HCT116 (cell line): ENCODE measurements at regions not wholly inside any gene's neighbourhood (a gene's known extent, or its start where the extent isn't known, plus 50 kb on each side); places are given as distances from the start of the nearest gene placed in this dataset.

Experiments
- ATAC-seq: fragments of 200-7000 bp; cut with Tn5 transposase; 2 replicates; pipeline ENCODE4 v1.9.1; 2020; ENCODE audit warnings: mild to moderate bottlenecking, moderate library complexity
- BruUV-seq: library from RNA; stranded (reverse); fragments of 400-500 nt; replicated peaks from 2 replicates; lab custom pipeline; 2021; lab: Mats Ljungman, UMichigan
- CTCF ChIA-PET: fragments of 300-600 bp; sonication (Branson Sonifier 250); formaldehyde crosslinking; loops from one replicate; lab custom pipeline; 2021; ENCODE audit warnings: antibody characterized with exemption; lab: Charles Lee
- POLR2A ChIA-PET: fragments of 300-600, 350-600 bp; sonication (Branson Sonifier 250); formaldehyde crosslinking; loops from one replicate; lab custom pipeline; 2021; ENCODE audit warnings: antibody characterized with exemption; lab: Charles Lee
- RAD21 ChIA-PET, 2 experiments: fragments of 300-600 bp; sonication (Branson Sonifier 250); formaldehyde crosslinking; loops; one replicate each; lab custom pipeline; 2023; ENCODE audit warnings: low total read pairs in 2 of 2; ENCODE audit not compliant: uncharacterized antibody in 2 of 2, unreplicated experiment in 2 of 2, low non-redundant PET in 1 of 2; lab: Charles Lee
- DNase-seq: peaks from one replicate; pipeline ENCODE4 v3.0.0-alpha.2; 2010; ENCODE audit warnings: low read depth, low spot score
- H2AFZ ChIP-seq: fragments of 200-600 bp; shearing (Covaris generic), sonication (generic); 2 replicates; pipeline ENCODE4 v1.6.1; 2017; ENCODE audit warnings: low read depth, mixed run types, mixed read lengths, antibody characterized with exemption, low read length; ENCODE audit not compliant: poor library complexity, severe bottlenecking
- H3K27ac ChIP-seq: 2 replicates; pipeline ENCODE4 v1.5.1; 2012; ENCODE audit warnings: low read depth, low read length
- H3K27me3 ChIP-seq: fragments of 200-600 bp; sonication (generic); 2 replicates; pipeline ENCODE4 v1.6.1; 2016; ENCODE audit warnings: mixed run types, low read length, mixed read lengths; ENCODE audit not compliant: insufficient read depth
- H3K36me3 ChIP-seq, 2 experiments: fragments of 200-500 bp in 1 of 2; fragments of 200-600 bp in 1 of 2; sonication (Bioruptor generic) in 1 of 2; sonication (generic) in 1 of 2; 2 replicates each; pipeline versions ENCODE4 v1.5.1 to v1.6.1; 2014 to 2016; ENCODE audit warnings: low read length in 2 of 2, inconsistent platforms in 1 of 2, mixed read lengths in 1 of 2, mixed run types in 1 of 2; ENCODE audit not compliant: insufficient read depth in 2 of 2, control insufficient read depth in 1 of 2
- H3K4me1 ChIP-seq, 2 experiments: fragments of 200-600 bp in 1 of 2; sonication (generic) in 1 of 2; 2 replicates each; pipeline versions ENCODE4 v1.5.1 to v1.6.1; 2012 to 2017; ENCODE audit warnings: low read length in 2 of 2, inconsistent platforms in 1 of 2, mild to moderate bottlenecking in 1 of 2, mixed read lengths in 1 of 2, mixed run types in 1 of 2, moderate library complexity in 1 of 2; ENCODE audit not compliant: insufficient read depth in 2 of 2, control insufficient read depth in 1 of 2
- H3K4me2 ChIP-seq: fragments of 200-600 bp; sonication (generic); 2 replicates; pipeline ENCODE4 v1.6.1; 2017; ENCODE audit warnings: mixed run types, low read length, mixed read lengths
- H3K4me3 ChIP-seq, 2 experiments: fragments of 200-600 bp in 1 of 2; sonication (generic) in 1 of 2; replicated peaks in 1 of 2; 2 replicates each; pipeline ENCODE4 v1.5.1; 2011 to 2016; ENCODE audit warnings: low read length in 2 of 2, control low read depth in 1 of 2, low read depth in 1 of 2, mild to moderate bottlenecking in 1 of 2, mixed read lengths in 1 of 2, mixed run types in 1 of 2
- H3K79me2 ChIP-seq: fragments of 200-600 bp; sonication (generic); 2 replicates; pipeline ENCODE4 v1.6.1; 2017; ENCODE audit warnings: mild to moderate bottlenecking, mixed run types, low read length, moderate library complexity, mixed read lengths; ENCODE audit not compliant: insufficient read depth
- H3K9ac ChIP-seq: fragments of 200-600 bp; sonication (generic); 2 replicates; pipeline ENCODE4 v1.6.1; 2016; ENCODE audit warnings: low read length, mixed read lengths
- H3K9me2 ChIP-seq: fragments of 200-600 bp; sonication (generic), shearing (Covaris generic); 2 replicates; pipeline ENCODE4 v1.6.1; 2017; ENCODE audit warnings: mixed run types, mild to moderate bottlenecking, moderate library complexity; ENCODE audit not compliant: insufficient read depth
- H3K9me3 ChIP-seq, 2 experiments: fragments of 200-500 bp in 1 of 2; fragments of 200-600 bp in 1 of 2; sonication (Bioruptor generic) in 1 of 2; sonication (generic) in 1 of 2; 2 replicates each; pipeline ENCODE4 v1.6.1; 2014 to 2017; ENCODE audit warnings: low read length in 2 of 2, mixed read lengths in 2 of 2, inconsistent platforms in 1 of 2, low read depth in 1 of 2, mild to moderate bottlenecking in 1 of 2, mixed run types in 1 of 2, moderate library complexity in 1 of 2; ENCODE audit not compliant: control insufficient read depth in 1 of 2, insufficient read depth in 1 of 2
- H4K20me1 ChIP-seq: fragments of 200-600 bp; sonication (generic), shearing (Covaris generic); 2 replicates; pipeline ENCODE4 v1.6.1; 2017; ENCODE audit warnings: mixed run types, mild to moderate bottlenecking, moderate library complexity; ENCODE audit not compliant: insufficient read depth
- CBX3 ChIP-seq: IDR thresholded peaks from 2 replicates; pipeline ENCODE4 v1.6.1; 2012; ENCODE audit warnings: low read depth
- CEBPB ChIP-seq: IDR thresholded peaks from 2 replicates; pipeline ENCODE4 v1.6.1; 2012; ENCODE audit warnings: low read depth
- ELF1 ChIP-seq: IDR thresholded peaks from 2 replicates; pipeline ENCODE4 v1.6.1; 2012; ENCODE audit warnings: low read depth, borderline replicate concordance
- FOSL1 ChIP-seq: IDR thresholded peaks from 2 replicates; pipeline ENCODE4 v1.6.1; 2012; ENCODE audit warnings: low read depth
- JUND ChIP-seq: IDR thresholded peaks from 2 replicates; pipeline ENCODE4 v1.6.1; 2012
- POLR2A ChIP-seq: IDR thresholded peaks from 2 replicates; pipeline ENCODE4 v1.7.0; 2011; ENCODE audit warnings: borderline replicate concordance; ENCODE audit not compliant: insufficient read depth, insufficient read length; ENCODE audit errors: extremely low read depth
- RAD21 ChIP-seq: IDR thresholded peaks from 2 replicates; pipeline ENCODE4 v1.6.1; 2012; ENCODE audit warnings: low read depth, mild to moderate bottlenecking
- SP1 ChIP-seq: IDR thresholded peaks from 2 replicates; pipeline ENCODE4 v1.6.1; 2012; ENCODE audit warnings: low read depth
- TCF7L2 ChIP-seq: IDR thresholded peaks from 2 replicates; pipeline ENCODE4 v1.7.0; 2011; ENCODE audit warnings: borderline replicate concordance, inconsistent platforms; ENCODE audit not compliant: insufficient read depth, insufficient read length; ENCODE audit errors: extremely low read depth
- YY1 ChIP-seq: IDR thresholded peaks from 2 replicates; pipeline ENCODE4 v1.6.1; 2011; ENCODE audit warnings: low read length, low read depth, moderate library complexity, mild to moderate bottlenecking; ENCODE audit not compliant: insufficient replicate concordance; ENCODE audit errors: extremely low read depth
- ZNF274 ChIP-seq: fragments of 200-500 bp; sonication (Bioruptor generic); IDR thresholded peaks from 2 replicates; pipeline ENCODE4 v1.6.1; 2014; ENCODE audit warnings: mild to moderate bottlenecking, low read depth, low read length, inconsistent platforms
- intact Hi-C: fragments of 100-400 bp; cut with micrococcal nuclease; formaldehyde crosslinking; loops from 2 replicates; pipeline ENCODE4 v1.10.0; 2022
- TF ChIP-seq, protein P1 (sequence below): IDR thresholded peaks from 2 replicates; pipeline ENCODE4 v1.6.1; 2012
- TF ChIP-seq, protein P2 (sequence below): IDR thresholded peaks from 2 replicates; pipeline ENCODE4 v1.6.1; 2012
- TF ChIP-seq, protein P3 (sequence below): IDR thresholded peaks from 2 replicates; pipeline ENCODE4 v1.6.1; 2012; ENCODE audit warnings: low read depth

DNA sequence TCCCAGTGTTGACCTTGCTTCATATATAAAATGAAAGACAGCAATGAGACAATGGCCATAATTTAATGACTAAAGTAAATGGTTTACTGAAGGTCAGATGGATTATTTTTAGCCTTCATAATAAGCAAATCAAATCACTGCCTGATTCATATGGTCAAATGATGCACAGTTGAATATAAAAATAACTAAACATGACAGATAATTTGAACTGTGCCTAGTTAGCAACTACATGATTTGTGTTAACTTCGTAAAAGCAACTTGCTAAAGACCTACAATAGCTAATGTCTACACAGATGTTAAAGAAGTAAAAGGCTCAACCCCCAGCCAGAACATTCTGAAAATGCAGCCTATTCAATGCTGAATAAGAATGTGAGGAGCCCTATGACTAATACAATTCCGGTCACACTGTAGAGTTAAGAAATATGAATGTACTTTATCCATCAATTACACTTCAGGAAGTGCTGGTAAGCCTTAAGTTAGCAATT lies 590.8 kb upstream of the CDH2 start:
- no peak for DNase-seq
- ATAC-seq, result no peak
- no peaks in the 10 kb centered on the region for H3K79me2 ChIP-seq
- TF ChIP-seq SP1, result no peak
- TF ChIP-seq, protein P1, sequence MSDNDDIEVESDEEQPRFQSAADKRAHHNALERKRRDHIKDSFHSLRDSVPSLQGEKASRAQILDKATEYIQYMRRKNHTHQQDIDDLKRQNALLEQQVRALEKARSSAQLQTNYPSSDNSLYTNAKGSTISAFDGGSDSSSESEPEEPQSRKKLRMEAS, result no peak
- no peak for TF ChIP-seq FOSL1
- no peak for TF ChIP-seq ZNF274
- no peak for TF ChIP-seq JUND
- TF ChIP-seq POLR2A, result no peak
- no peak for TF ChIP-seq CBX3
- TF ChIP-seq CEBPB, result no peak
- TF ChIP-seq, protein P2, sequence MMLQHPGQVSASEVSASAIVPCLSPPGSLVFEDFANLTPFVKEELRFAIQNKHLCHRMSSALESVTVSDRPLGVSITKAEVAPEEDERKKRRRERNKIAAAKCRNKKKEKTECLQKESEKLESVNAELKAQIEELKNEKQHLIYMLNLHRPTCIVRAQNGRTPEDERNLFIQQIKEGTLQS, result no peak
- no peak for TF ChIP-seq ELF1
- TF ChIP-seq YY1, result no peak
- no peak for TF ChIP-seq TCF7L2
- TF ChIP-seq, protein P3, sequence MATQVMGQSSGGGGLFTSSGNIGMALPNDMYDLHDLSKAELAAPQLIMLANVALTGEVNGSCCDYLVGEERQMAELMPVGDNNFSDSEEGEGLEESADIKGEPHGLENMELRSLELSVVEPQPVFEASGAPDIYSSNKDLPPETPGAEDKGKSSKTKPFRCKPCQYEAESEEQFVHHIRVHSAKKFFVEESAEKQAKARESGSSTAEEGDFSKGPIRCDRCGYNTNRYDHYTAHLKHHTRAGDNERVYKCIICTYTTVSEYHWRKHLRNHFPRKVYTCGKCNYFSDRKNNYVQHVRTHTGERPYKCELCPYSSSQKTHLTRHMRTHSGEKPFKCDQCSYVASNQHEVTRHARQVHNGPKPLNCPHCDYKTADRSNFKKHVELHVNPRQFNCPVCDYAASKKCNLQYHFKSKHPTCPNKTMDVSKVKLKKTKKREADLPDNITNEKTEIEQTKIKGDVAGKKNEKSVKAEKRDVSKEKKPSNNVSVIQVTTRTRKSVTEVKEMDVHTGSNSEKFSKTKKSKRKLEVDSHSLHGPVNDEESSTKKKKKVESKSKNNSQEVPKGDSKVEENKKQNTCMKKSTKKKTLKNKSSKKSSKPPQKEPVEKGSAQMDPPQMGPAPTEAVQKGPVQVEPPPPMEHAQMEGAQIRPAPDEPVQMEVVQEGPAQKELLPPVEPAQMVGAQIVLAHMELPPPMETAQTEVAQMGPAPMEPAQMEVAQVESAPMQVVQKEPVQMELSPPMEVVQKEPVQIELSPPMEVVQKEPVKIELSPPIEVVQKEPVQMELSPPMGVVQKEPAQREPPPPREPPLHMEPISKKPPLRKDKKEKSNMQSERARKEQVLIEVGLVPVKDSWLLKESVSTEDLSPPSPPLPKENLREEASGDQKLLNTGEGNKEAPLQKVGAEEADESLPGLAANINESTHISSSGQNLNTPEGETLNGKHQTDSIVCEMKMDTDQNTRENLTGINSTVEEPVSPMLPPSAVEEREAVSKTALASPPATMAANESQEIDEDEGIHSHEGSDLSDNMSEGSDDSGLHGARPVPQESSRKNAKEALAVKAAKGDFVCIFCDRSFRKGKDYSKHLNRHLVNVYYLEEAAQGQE, result no peak
- no peak for TF ChIP-seq RAD21
- TF ChIP-seq, all 23 proteins: peak for 0
- H3K36me3 ChIP-seq, result no peaks in the 10 kb centered on the region
- no peak overlapping the region for H3K4me2 ChIP-seq
- H3K9me2 ChIP-seq, result no peaks in the 10 kb centered on the region
- intact Hi-C loops, result no loop called here
- H3K27me3 ChIP-seq, result no peaks in the 10 kb centered on the region
- no peaks in the 10 kb centered on the region for H3K4me1 ChIP-seq
- no peaks in the 10 kb centered on the region for H4K20me1 ChIP-seq
- POLR2A ChIA-PET, result no interaction called here
- RAD21 ChIA-PET, result no interaction called here
- no TSS peak for BruUV-seq
- no peak overlapping the region for H3K4me3 ChIP-seq
- no peak overlapping the region for H3K27ac ChIP-seq
- H3K9me3 ChIP-seq, result no peaks in the 10 kb centered on the region
- H3K9ac ChIP-seq, result no peak overlapping the region
- CTCF ChIA-PET, result no interaction called here
- H2AFZ ChIP-seq, result no peak overlapping the region
